RPMI8226 (cell line): ENCODE measurements at regions not wholly inside any gene's neighbourhood (a gene's known extent, or its start where the extent isn't known, plus 50 kb on each side); places are given as distances from the start of the nearest gene placed in this dataset.

Experiments used
- DNase-seq: peaks from one replicate; pipeline ENCODE4 v3.0.0-alpha.2; 2015

GRCh38 chr4:73929278-73929677, 52.5 kb downstream of the PF4 start:
- no peak for DNase-seq

GRCh38 chr4:73923631-73923937, 54.4 kb downstream of the CXCL1 start:
- DNase-seq = no peak

- DNase-seq = peak; percentile 6
Observed at GRCh38 chr4:73922766-73923630, 53.8 kb downstream of the CXCL1 start.

- DNase-seq = no peak
Observed at GRCh38 chr4:73922317-73922716, 53.1 kb downstream of the CXCL1 start.
